ENCODE measurements at regions not wholly inside any gene's neighbourhood (a gene's known extent, or its start where the extent isn't known, plus 50 kb on each side); places are given as distances from the start of the nearest gene placed in this dataset.
A peak's percentile ranks its signal among the peaks of the same experiment; 100 is the strongest.
"Not testable (repeated sequence)": the region's sequence is repeated elsewhere in the genome, so short reads cannot be mapped to it uniquely, and the experiment has no call there.

DNA sequence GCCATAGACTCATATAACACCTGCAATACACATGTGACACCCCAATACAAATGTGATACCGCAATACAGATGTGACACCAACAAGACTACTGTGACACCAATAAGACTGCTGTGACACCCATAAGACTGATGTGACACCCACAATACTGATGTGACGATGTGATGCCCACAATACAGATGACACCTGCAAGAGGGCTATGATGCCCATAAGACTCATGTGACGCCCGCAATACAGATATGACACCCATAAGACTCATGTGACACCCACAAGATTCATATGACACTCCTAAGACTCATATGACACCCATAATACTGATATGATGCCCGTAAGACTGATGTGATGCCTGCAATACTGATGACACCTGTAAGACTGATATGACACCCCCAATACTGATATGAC lies 113.0 kb downstream of the MRPL57 start:
- no peaks in the 10 kb centered on the region for H4K20me1 ChIP-seq
- H3K9ac ChIP-seq: no peak overlapping the region
- H3K4me3 ChIP-seq: no peak overlapping the region
- no peak for TF ChIP-seq Cebpa-rat (IDR thresholded peaks at IDR 0.05)
- no peak overlapping the region for H3K27ac ChIP-seq
- H3K27me3 ChIP-seq: no peaks in the 10 kb centered on the region
- no peaks in the 10 kb centered on the region for H3K9me3 ChIP-seq (replicated peaks in 1 of 11)
- H3K36me3 ChIP-seq: no peaks in the 10 kb centered on the region
- no peak overlapping the region for H3K4me2 ChIP-seq
- H3K4me1 ChIP-seq: no peaks in the 10 kb centered on the region

DNA sequence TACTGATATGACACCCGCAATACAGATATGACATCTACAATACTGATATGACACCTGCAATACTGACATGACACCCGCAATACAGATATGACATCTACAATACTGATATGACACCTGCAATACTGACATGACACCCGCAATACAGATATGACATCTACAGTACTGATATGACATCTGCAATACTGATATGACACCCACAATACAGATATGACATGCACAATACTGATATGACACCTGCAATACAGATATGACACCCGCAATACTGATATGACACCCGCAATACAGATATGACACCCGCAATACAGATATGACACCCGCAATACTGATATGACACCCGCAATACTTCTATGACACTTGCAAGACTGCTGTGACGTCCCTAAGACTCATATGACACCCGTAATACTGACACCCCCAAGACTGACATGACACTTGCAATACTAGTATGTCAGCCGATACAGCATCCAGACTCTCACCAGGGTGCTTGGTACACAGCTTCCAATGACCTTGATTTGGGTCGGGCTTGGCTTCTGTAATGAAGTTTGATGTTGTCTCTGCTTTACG lies 114.1 kb downstream of the MRPL57 start:
- not testable (repeated sequence) for H3K36me3 ChIP-seq; H3K4me3 ChIP-seq; H3K4me2 ChIP-seq; H3K9ac ChIP-seq; H3K27me3 ChIP-seq; H3K4me1 ChIP-seq; H3K27ac ChIP-seq; H4K20me1 ChIP-seq; H3K9me3 ChIP-seq (replicated peaks in 1 of 11)

- Histone ChIP-seq H3K36me3 (no peaks in the 10 kb centered on the region), H4K20me1 (no peaks in the 10 kb centered on the region), H3K9ac (no peak overlapping the region), H3K4me2 (no peak overlapping the region), H3K27ac (no peak overlapping the region), H3K27me3 (no peaks in the 10 kb centered on the region), H3K9me3 (replicated peaks in 1 of 11) (no peaks in the 10 kb centered on the region), H3K4me3 (no peak overlapping the region), H3K4me1 (peaks cover 0 to 3% (median 2%) of the 10 kb centered on the region in 10 experiments; a peak in 7 of 20 replicates)
- TF ChIP-seq Cebpa-rat (IDR thresholded peaks at IDR 0.05): no peak
These were observed 115.4 kb downstream of the MRPL57 start for GRCh38 chr13:21291840-21292239.

- not testable (repeated sequence) for H3K27me3 ChIP-seq; H3K36me3 ChIP-seq; H4K20me1 ChIP-seq; H3K9me3 ChIP-seq (replicated peaks in 1 of 11)
- Histone ChIP-seq H3K27ac (peak overlapping the region in 2 of 11 experiments; percentile 22 to 72; a peak in 3 of 22 replicates), H3K9ac (peak overlapping the region in 2 of 11 experiments; percentile 33 to 34; a peak in 5 of 22 replicates), H3K4me1 (peaks cover 19 to 25% (median 22%) of the 10 kb centered on the region in 10 experiments), H3K4me3 (peak overlapping the region in 2 of 10 experiments; percentile 77 to 85; a peak in 2 of 20 replicates), H3K4me2 (peak overlapping the region in 10 of 11 experiments; percentile 32 to 96 (median 82); a peak in 18 of 22 replicates)
These were observed 120.5 kb downstream of the MRPL57 start for GRCh38 chr13:21296991-21297390.

- H3K27ac ChIP-seq: peak overlapping the region; percentile 3 to 77 (median 36); a peak in 13 of 22 replicates
These were observed 121.0 kb downstream of the MRPL57 start for GRCh38 chr13:21297447-21297846.

GRCh38 chr13:21297914-21298831 lies 121.7 kb downstream of the MRPL57 start:
- H3K36me3 ChIP-seq: peaks cover 0 to 9% (median 6%) of the 10 kb centered on the region in 11 experiments; a peak in 13 of 22 replicates
- H3K9me3 ChIP-seq (replicated peaks in 1 of 11): no peaks in the 10 kb centered on the region
- TF ChIP-seq Cebpa-rat (IDR thresholded peaks at IDR 0.05): no peak
- H3K9ac ChIP-seq: peak overlapping the region; percentile 69 to 87 (median 80)
- H4K20me1 ChIP-seq: peaks cover 0 to 6% (median 0%) of the 10 kb centered on the region in 11 experiments; a peak in 1 of 22 replicates
- H3K4me1 ChIP-seq: peaks cover 19 to 25% (median 23%) of the 10 kb centered on the region in 10 experiments
- H3K4me3 ChIP-seq: peak overlapping the region; percentile 71 to 96 (median 84)
- no peaks in the 10 kb centered on the region for H3K27me3 ChIP-seq
- H3K4me2 ChIP-seq: peak overlapping the region; percentile 80 to 96 (median 88)
- H3K27ac ChIP-seq: peak overlapping the region; percentile 29 to 77 (median 54); a peak in 21 of 22 replicates

More at GRCh38 chr13:21297447-21297846, 121.0 kb downstream of the MRPL57 start:
- H4K20me1 ChIP-seq: peaks cover 0 to 6% (median 0%) of the 10 kb centered on the region in 11 experiments; a peak in 1 of 22 replicates
- TF ChIP-seq Cebpa-rat (IDR thresholded peaks at IDR 0.05): no peak
- peak overlapping the region; percentile 30 to 87 (median 79); a peak in 15 of 22 replicates for H3K9ac ChIP-seq
- H3K4me1 ChIP-seq: peaks cover 19 to 25% (median 22%) of the 10 kb centered on the region in 10 experiments
- peak overlapping the region; percentile 71 to 96 (median 84); a peak in 19 of 20 replicates for H3K4me3 ChIP-seq
- H3K36me3 ChIP-seq: peaks cover 0 to 2% (median 0%) of the 10 kb centered on the region in 11 experiments; a peak in 3 of 22 replicates
- peak overlapping the region; percentile 32 to 96 (median 80) for H3K4me2 ChIP-seq
- H3K27me3 ChIP-seq: no peaks in the 10 kb centered on the region
- no peaks in the 10 kb centered on the region for H3K9me3 ChIP-seq (replicated peaks in 1 of 11)

DNA sequence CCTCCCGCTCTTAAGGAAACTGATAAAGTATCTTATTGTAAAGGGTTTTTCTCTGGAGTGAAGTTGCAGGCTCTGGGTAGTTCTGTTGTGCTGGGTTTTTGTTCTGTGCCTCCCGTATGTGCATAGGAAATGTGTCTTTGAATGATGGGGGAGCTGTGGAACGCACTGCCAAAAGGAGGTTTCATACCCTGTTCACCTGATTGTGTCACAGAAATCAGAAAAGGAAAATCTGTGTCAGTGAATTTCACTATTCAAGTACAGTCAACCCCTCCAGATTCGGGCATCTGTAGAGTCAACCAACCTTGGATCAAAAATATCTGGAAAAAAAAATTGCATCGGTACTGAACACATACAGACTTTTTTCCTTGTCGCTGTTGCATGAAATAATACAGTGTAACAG lies 127.8 kb downstream of the MRPL57 start:
- peaks cover 0 to 31% (median 21%) of the 10 kb centered on the region in 11 experiments; a peak in 17 of 22 replicates for H3K36me3 ChIP-seq
- H3K27me3 ChIP-seq: no peaks in the 10 kb centered on the region
- H3K9ac ChIP-seq: no peak overlapping the region
- no peak overlapping the region for H3K27ac ChIP-seq
- H4K20me1 ChIP-seq: no peaks in the 10 kb centered on the region
- no peak overlapping the region for H3K4me2 ChIP-seq
- H3K4me3 ChIP-seq: no peak overlapping the region
- peaks cover 3 to 10% (median 5%) of the 10 kb centered on the region in 10 experiments for H3K4me1 ChIP-seq
- TF ChIP-seq Cebpa-rat (IDR thresholded peaks at IDR 0.05): no peak
- H3K9me3 ChIP-seq (replicated peaks in 1 of 11): no peaks in the 10 kb centered on the region

DNA sequence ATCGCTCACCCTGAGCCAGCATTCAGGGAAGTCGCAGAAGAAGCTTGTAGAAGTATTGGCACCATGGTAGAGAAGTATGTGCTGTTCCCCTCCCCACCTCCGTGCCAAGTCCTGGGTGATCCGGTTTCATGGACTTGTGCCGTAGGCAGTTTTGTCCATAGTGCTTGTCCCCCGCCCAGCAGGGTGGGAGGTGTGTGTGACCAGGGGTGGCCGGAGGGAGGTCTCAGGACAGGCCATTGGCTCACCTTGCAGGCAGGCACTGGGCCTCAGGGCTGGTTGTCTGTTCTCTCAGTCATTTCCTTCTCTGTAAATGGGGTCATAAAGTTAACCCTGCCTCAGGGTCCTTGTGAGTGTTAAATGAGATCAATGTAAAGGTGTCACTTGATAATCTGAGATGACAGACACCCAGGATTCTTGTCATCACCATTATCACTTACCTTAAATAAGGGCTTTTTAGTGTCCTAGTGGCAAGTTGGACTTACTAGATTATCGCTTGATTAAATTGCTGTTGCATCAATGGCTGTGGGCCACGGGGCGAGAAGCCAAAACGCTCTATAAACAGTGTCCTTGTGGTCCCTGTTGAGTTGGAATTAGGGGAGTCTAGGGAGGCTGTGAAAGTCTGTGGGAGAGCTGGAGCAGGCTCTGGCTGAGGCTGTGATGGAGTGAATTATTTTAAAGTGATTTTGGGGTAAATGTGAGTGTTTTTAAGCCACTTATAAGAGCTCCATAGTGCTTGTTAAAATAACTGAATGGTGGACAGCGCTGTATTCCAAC lies 130.0 kb downstream of the MRPL57 start:
- H3K9ac ChIP-seq; H3K27me3 ChIP-seq; H4K20me1 ChIP-seq; H3K4me3 ChIP-seq; H3K9me3 ChIP-seq (replicated peaks in 1 of 11); H3K27ac ChIP-seq; H3K4me2 ChIP-seq: not testable (repeated sequence)
- H3K36me3 ChIP-seq: peaks cover 11 to 43% (median 30%) of the 10 kb centered on the region in 11 experiments; a peak in 20 of 22 replicates
- peaks cover 0 to 27% (median 20%) of the 10 kb centered on the region in 10 experiments; a peak in 15 of 20 replicates for H3K4me1 ChIP-seq

DNA sequence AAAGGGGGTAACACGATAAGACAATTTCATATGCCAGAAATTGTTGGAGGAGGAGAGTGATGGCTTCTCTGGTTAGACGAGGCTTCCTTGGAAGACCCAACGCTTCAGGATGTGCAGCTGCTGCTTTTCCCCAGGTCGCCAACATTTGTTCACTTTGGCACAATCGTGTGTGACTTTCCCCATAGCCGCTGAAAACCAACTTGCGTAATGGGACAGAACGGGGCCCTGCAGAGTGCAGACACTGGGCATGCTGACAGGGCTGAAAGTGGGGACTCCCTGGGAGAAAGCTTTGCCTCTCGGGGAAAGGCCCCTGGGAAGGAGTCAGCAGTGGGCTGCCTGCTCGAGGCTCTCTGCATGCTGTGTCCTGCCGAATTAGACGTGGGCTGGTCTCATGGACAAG lies 130.7 kb downstream of the MRPL57 start:
- peaks cover 0 to 28% (median 20%) of the 10 kb centered on the region in 10 experiments; a peak in 15 of 20 replicates for H3K4me1 ChIP-seq
- H3K4me2 ChIP-seq; H3K9me3 ChIP-seq (replicated peaks in 1 of 11); H3K4me3 ChIP-seq; H4K20me1 ChIP-seq; H3K27me3 ChIP-seq; H3K27ac ChIP-seq; H3K9ac ChIP-seq: not testable (repeated sequence)
- H3K36me3 ChIP-seq: peaks cover 15 to 50% (median 36%) of the 10 kb centered on the region in 11 experiments; a peak in 20 of 22 replicates
